ENCODE measurements at regions not wholly inside any gene's neighbourhood (a gene's known extent, or its start where the extent isn't known, plus 50 kb on each side); places are given as distances from the start of the nearest gene placed in this dataset.

- BruUV-seq (replicated peaks) = no TSS peak
- no peak for DNase-seq (ENCODE audit: extremely low read depth in 1 of 4, low spot score in 3 of 4)
- H3K79me2 ChIP-seq (ENCODE audit: control insufficient read depth, insufficient read depth, low read length) = no peaks in the 10 kb centered on the region
- no peak overlapping the region for H2AFZ ChIP-seq (ENCODE audit: low read depth, low read length)
- ChIA-PET CTCF (ENCODE audit: low intra/inter-chr PET ratio) (no interaction called here), POLR2A (no interaction called here)
- TF ChIP-seq, protein P1, sequence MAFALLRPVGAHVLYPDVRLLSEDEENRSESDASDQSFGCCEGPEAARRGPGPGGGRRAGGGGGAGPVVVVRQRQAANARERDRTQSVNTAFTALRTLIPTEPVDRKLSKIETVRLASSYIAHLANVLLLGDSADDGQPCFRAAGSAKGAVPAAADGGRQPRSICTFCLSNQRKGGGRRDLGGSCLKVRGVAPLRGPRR (CRISPR knock-in tag; IDR thresholded peaks at IDR 0.05) = no peak
- TF ChIP-seq KDM5B (IDR thresholded peaks at IDR 0.05; ENCODE audit: insufficient replicate concordance, low read depth, low read length) (no peak), ZNF408 (CRISPR knock-in tag; IDR thresholded peaks at IDR 0.05; ENCODE audit: low read depth) (no peak), RBBP5 (IDR thresholded peaks at IDR 0.05; ENCODE audit: borderline replicate concordance, insufficient read depth, low read length, poor library complexity, severe bottlenecking) (no peak), ZNF717 (CRISPR knock-in tag; IDR thresholded peaks at IDR 0.05) (no peak), CEBPG (CRISPR knock-in tag; IDR thresholded peaks at IDR 0.05) (no peak), CEBPG (tag; conservative IDR thresholded peaks at IDR 0.05 in 1 of 2, IDR thresholded peaks at IDR 0.05 in 1 of 2) (peak; percentile 19 to 77; a peak in 3 of 4 replicates), CEBPB (tag; IDR thresholded peaks at IDR 0.05) (peak; percentile 67), RBM15 (IDR thresholded peaks at IDR 0.05; ENCODE audit: insufficient read depth, low read length) (no peak)
- TF ChIP-seq, protein P2, sequence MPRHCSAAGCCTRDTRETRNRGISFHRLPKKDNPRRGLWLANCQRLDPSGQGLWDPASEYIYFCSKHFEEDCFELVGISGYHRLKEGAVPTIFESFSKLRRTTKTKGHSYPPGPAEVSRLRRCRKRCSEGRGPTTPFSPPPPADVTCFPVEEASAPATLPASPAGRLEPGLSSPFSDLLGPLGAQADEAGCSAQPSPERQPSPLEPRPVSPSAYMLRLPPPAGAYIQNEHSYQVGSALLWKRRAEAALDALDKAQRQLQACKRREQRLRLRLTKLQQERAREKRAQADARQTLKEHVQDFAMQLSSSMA (CRISPR knock-in tag; IDR thresholded peaks at IDR 0.05) = no peak
- WGBS (ENCODE audit: insufficient coverage, low coverage, missing lambda C conversion rate) = 0% methylated on average over 4 of the region's 4 CpGs
- H3K27me3 ChIP-seq (ENCODE audit: control insufficient read depth in 2 of 2, insufficient read depth in 2 of 2, low read length in 2 of 2) = no peaks in the 10 kb centered on the region
- no peaks in the 10 kb centered on the region for H3K9me1 ChIP-seq (ENCODE audit: control insufficient read depth, insufficient read depth, low read length)
- intact Hi-C loops (cut with micrococcal nuclease) = no loop called here
- no peak overlapping the region for H3K4me3 ChIP-seq
- no peaks in the 10 kb centered on the region for H4K20me1 ChIP-seq (replicated peaks; ENCODE audit: control insufficient read depth, insufficient read depth, low read length)
- no peaks in the 10 kb centered on the region for H3K36me3 ChIP-seq (ENCODE audit: control insufficient read depth, insufficient read depth, low read length)
- in situ Hi-C loops (cut with MboI) = no loop called here
- no peak overlapping the region for H3K27ac ChIP-seq (ENCODE audit: extremely low read depth, low read depth, low read length)
- H3K9ac ChIP-seq (ENCODE audit: insufficient read depth in 1 of 2, low read depth in 2 of 2, low read length in 2 of 2) = no peak overlapping the region
- no peak overlapping the region for H3K4me2 ChIP-seq (ENCODE audit: insufficient read depth, low read length)
- FAIRE-seq = no peak
- H3K9me3 ChIP-seq (replicated peaks; ENCODE audit: control insufficient read depth, insufficient read depth, low read depth, low read length) = no peaks in the 10 kb centered on the region; the same call in 1 of the 2 replicates
- ATAC-seq = no peak
- no peaks in the 10 kb centered on the region for H3K4me1 ChIP-seq (replicated peaks in 1 of 2; ENCODE audit: control insufficient read depth in 2 of 2, insufficient read depth in 2 of 2, low read length in 2 of 2)
These were observed 385.1 kb downstream of the LTN1 start for GRCh38 chr21:28607545-28607944.
